Adrenal gland (tissue), 5 donors: ENCODE measurements at regions not wholly inside any gene's neighbourhood (a gene's known extent, or its start where the extent isn't known, plus 50 kb on each side); places are given as distances from the start of the nearest gene placed in this dataset.

Experiments
- CTCF ChIP-seq, 6 experiments: fragments of 450-650 bp in 4 of 6; fragments of 200-600 bp in 2 of 6; sonication (generic) in 1 of 6; IDR thresholded peaks; 1 replicate in 5 of 6; 2 replicates in 1 of 6; pipeline versions ENCODE4 v1.5.1 to v1.8.0; 2016 to 2021; ENCODE audit warnings: antibody characterized with exemption in 6 of 6, mild to moderate bottlenecking in 2 of 6, moderate library complexity in 1 of 6
- POLR2A ChIP-seq, 2 donors: fragments of 450-650 bp; IDR thresholded peaks; one replicate each; pipeline ENCODE4 v1.6.1; 2017; ENCODE audit warnings: antibody characterized with exemption in 2 of 2, mild to moderate bottlenecking in 2 of 2, moderate library complexity in 1 of 2
- donor health status: DM: no; HTN: no; CAD: no.

DNA sequence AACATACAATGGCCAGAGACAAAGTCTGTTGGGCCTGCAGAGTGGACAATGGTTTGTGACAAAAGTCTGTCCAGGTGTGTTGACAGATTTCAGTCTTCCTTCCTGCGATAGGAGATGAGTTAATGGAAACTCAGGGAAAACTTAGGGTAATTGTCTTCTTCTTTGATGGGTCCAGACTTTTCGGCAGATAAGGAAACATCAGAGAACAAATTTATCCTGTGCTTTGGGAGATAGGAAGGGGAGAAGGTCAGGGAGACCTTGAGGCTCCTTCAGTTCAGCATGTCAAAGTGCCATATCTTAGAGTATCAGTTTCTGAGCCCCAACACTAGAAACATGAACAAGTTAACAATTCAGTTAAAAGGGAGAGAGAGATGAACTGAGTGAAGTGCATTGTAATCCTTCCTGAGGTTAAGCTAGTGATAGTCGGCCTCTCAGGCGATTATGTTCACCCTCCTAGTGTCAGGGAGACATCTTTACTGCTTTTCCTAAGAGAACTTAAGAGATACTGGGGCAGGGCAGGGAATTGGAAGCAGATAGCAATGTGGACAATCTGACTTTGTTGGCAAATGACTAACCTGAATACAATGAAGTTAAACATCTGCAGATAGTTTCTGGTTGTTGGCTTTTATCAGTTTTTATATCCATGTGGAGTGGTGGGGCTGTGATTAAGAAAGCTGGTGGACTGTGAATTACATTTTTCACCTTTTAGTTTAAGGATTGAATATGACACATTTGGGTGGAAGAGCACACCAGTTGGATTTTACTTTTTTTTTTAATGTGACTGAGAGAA, 248.8 kb upstream of the FN1 start:
- no peak for TF ChIP-seq CTCF (IDR thresholded peaks at IDR 0.05)
- TF ChIP-seq POLR2A (IDR thresholded peaks at IDR 0.05), result no peak
